Activated CD4-positive, alpha-beta T cell treated with anti-CD3 and anti-CD28 coated beads for 36 hours (primary cell): ENCODE measurements at regions not wholly inside any gene's neighbourhood (a gene's known extent, or its start where the extent isn't known, plus 50 kb on each side); places are given as distances from the start of the nearest gene placed in this dataset.

ENCODE experiments used
- ATAC-seq: fragments of 200-7000 bp; cut with Tn5 transposase; one replicate; pipeline ENCODE4 v1.10.0; 2021; ENCODE audit warnings: mild to moderate bottlenecking, moderate library complexity
- CTCF ChIA-PET: fragments of 350-600 bp; sonication (Branson Sonifier 250); formaldehyde crosslinking; loops from one replicate; lab custom pipeline; 2021; ENCODE audit warnings: antibody characterized with exemption; lab: Charles Lee
- POLR2A ChIA-PET: fragments of 350-600 bp; sonication (Branson Sonifier 250); formaldehyde crosslinking; loops from one replicate; lab custom pipeline; 2021; ENCODE audit warnings: antibody characterized with exemption, inconsistent platforms; lab: Charles Lee
- DNase-seq: peaks from one replicate; pipeline ENCODE4 v3.0.0-alpha.2; 2020
- H3K27ac Mint-ChIP-seq: one replicate; pipeline ENCODE4 v1.8.0; 2021; ENCODE audit warnings: mixed read lengths
- H3K27me3 Mint-ChIP-seq: one replicate; pipeline ENCODE4 v1.8.0; 2021; ENCODE audit warnings: mixed read lengths
- H3K36me3 Mint-ChIP-seq: one replicate; pipeline ENCODE4 v1.8.0; 2021; ENCODE audit warnings: low read depth, mixed read lengths
- H3K4me1 Mint-ChIP-seq: one replicate; pipeline ENCODE4 v1.8.0; 2021; ENCODE audit warnings: mixed read lengths
- H3K4me3 Mint-ChIP-seq: one replicate; pipeline ENCODE4 v1.8.0; 2021; ENCODE audit warnings: mild to moderate bottlenecking, moderate library complexity, mixed read lengths
- H3K9me3 Mint-ChIP-seq: one replicate; pipeline ENCODE4 v1.8.0; 2021; ENCODE audit warnings: low read depth, mixed read lengths
- intact Hi-C, 2 experiments: fragments of 100-400 bp; cut with DNase I in 1 of 2; cut with micrococcal nuclease in 1 of 2; formaldehyde crosslinking; loops; one replicate each; pipeline versions ENCODE4 v1.14.2 to v1.15.1; 2022 to 2024; cut with DNase I, micrococcal nuclease

DNA sequence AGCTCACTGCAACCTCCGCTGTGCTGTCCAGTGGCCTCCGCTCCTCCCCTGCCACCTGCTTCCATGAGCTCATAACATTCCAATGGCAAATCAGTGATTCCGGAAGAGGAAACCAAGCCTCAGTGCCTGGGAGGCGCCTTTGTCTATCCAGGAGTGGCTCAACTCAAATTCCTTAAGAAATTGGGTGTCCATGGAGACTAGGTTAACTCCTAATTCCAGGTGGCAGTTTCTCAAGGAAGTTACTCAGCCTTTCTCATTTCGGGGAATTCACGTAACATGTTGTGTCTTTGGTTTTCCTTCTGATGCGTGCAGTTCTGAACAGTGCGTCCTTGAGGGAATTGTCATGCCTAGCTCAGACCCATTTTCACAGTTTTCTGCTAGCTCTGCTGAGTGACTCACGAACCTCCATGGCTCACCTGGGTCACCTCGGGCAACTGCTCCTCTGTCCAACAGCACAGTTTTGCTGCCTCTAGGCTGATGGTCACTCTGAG, 89.9 kb upstream of the DSCAM start:
- Mint-ChIP-seq H3K4me3 (no peak overlapping the region), H3K27ac (no peak overlapping the region), H3K4me1 (no peaks in the 10 kb centered on the region), H3K9me3 (no peaks in the 10 kb centered on the region), H3K36me3 (no peaks in the 10 kb centered on the region), H3K27me3 (peaks cover 4% of the 10 kb centered on the region)
- POLR2A ChIA-PET, result no interaction called here
- intact Hi-C loops, result no loop called here
- ATAC-seq (no peak), DNase-seq (no peak)
- CTCF ChIA-PET, result no interaction called here

DNA sequence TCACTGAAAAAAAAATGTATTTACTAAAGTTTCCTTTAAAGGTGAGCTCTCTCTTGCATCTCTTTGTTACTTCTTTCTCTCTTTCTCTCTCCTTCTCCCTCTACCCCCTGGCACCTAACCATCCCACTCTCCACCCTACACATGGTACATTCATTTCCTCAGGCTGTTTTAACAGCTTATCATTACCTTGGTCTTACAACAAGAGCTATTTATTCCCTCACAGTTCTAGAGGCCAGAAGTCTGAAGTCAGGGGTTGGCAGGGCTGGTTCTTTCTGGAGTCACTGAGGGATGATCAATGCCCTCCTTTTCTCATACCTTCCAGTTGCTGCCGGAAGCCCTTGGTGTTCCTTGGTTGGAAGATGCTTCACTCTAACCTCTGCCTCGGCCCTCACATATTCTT, 91.1 kb upstream of the DSCAM start:
- Mint-ChIP-seq H3K4me3 (no peak overlapping the region), H3K36me3 (no peaks in the 10 kb centered on the region), H3K9me3 (no peaks in the 10 kb centered on the region), H3K27me3 (peaks cover 4% of the 10 kb centered on the region), H3K27ac (no peak overlapping the region), H3K4me1 (no peaks in the 10 kb centered on the region)
- CTCF ChIA-PET, result no interaction called here
- POLR2A ChIA-PET, result no interaction called here
- ATAC-seq, result no peak
- DNase-seq, result no peak
- intact Hi-C loops, result no loop called here

DNA sequence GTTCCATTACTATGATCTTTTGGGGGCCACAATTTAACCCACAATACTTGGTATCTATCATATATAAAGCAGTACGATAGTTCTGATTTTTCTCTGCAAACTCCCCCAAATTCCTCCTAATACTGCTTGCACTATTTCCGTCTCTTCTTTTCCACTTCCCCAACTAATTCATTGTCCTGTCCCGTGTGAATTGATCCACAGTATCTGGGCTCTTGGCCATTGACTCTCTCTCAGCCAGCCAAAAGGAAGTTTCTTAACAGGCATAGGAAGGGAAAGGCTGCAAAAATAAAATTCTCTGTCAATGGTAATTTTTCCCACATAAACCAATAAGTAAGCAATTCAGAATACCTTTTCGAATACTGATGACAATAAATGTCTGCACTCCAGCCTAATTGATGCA, 91.7 kb upstream of the DSCAM start:
- Mint-ChIP-seq H3K36me3 (no peaks in the 10 kb centered on the region), H3K9me3 (no peaks in the 10 kb centered on the region), H3K4me1 (no peaks in the 10 kb centered on the region), H3K27ac (no peak overlapping the region), H3K27me3 (peaks cover 4% of the 10 kb centered on the region), H3K4me3 (no peak overlapping the region)
- ATAC-seq (no peak), DNase-seq (no peak)
- CTCF ChIA-PET, result no interaction called here
- POLR2A ChIA-PET, result no interaction called here
- intact Hi-C loops, result no loop called here

DNA sequence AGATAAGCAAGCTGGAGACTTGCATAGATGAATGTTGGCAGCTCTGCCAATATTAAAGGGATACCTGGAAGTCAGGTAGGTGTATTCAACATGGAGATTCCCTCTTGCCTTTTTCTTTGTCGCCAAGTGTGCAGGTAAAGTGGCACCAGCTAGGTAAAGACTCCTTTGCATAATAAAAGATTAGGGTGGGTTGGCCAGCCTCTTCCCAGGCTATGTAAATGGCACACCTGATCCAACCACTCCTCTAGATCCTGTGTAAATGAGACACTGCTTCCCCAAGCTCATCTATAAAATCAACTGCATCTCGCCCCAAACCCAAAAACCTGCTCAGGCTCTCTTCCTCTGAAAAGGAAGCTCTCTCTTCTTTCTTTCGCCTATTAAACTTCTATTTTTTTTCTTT, 100.8 kb upstream of the DSCAM start:
- no peaks in the 10 kb centered on the region for H3K27me3 Mint-ChIP-seq
- DNase-seq (no peak), ATAC-seq (no peak)
- intact Hi-C loops, result no loop called here
- POLR2A ChIA-PET, result no interaction called here
- no peaks in the 10 kb centered on the region for H3K9me3 Mint-ChIP-seq
- CTCF ChIA-PET, result no interaction called here
- no peak overlapping the region for H3K27ac Mint-ChIP-seq
- no peaks in the 10 kb centered on the region for H3K36me3 Mint-ChIP-seq
- H3K4me1 Mint-ChIP-seq, result no peaks in the 10 kb centered on the region
- no peak overlapping the region for H3K4me3 Mint-ChIP-seq

DNA sequence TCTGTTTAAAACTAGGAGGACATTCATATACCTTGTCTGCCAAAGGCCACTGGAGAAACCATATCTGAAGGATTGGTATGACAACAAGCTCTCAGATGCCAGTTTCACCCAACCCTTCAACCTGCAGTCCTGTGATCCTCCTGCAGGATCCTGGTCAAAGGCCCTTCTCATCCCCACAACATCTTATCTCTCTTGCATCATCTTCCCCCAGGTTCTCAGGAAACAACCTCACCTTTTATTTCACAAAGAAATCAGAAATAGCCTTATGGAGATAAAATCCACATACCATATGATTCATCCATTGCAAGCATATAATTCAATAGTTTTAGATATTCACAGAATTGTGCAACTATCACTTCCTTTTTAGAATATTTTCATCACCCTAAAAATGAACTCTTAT, 104.0 kb upstream of the DSCAM start:
- intact Hi-C loops, result no loop called here

DNA sequence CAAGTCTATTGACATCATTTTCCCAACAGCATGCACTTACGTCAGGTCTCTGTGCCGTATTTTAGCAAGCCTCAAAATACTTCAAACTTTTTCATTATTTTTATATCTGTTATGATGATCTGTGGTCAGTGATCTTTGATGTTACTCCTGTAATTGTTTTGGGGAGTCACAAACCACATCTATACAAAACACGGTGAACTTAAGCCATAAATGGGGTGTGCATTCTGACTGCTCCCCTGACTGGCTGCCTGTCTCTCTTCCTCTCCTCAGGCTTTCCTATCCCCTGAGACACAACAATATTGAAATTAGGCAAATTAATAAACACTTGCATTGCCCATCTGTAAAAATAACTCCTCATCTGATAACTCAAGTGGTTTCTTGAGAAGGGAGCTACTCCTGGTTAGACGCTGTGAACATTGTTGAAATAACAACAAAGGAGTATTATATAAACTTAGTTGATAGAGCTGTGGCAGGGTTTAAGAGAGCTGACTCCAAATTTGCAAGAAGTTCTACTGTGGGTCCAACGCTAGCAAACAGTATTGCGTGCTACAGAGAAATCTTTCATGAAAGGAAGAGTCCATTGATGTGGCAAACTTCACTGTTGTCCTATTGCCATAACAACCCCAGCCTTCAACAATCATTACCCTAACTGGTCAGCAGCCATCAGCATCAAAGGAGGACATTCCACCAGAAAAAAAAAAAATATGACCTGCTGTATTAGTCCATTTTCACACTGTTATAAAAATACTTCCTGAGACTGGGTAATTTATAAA, 105.8 kb upstream of the DSCAM start:
- intact Hi-C loops, result no loop called here

More for the DNA sequence above, 104.0 kb upstream of the DSCAM start:
- POLR2A ChIA-PET, result no interaction called here
- CTCF ChIA-PET, result no interaction called here
- Mint-ChIP-seq H3K27me3 (no peaks in the 10 kb centered on the region), H3K4me3 (no peak overlapping the region), H3K27ac (no peak overlapping the region), H3K9me3 (no peaks in the 10 kb centered on the region), H3K4me1 (no peaks in the 10 kb centered on the region), H3K36me3 (no peaks in the 10 kb centered on the region)
- no peak for DNase-seq
- ATAC-seq, result no peak

DNA sequence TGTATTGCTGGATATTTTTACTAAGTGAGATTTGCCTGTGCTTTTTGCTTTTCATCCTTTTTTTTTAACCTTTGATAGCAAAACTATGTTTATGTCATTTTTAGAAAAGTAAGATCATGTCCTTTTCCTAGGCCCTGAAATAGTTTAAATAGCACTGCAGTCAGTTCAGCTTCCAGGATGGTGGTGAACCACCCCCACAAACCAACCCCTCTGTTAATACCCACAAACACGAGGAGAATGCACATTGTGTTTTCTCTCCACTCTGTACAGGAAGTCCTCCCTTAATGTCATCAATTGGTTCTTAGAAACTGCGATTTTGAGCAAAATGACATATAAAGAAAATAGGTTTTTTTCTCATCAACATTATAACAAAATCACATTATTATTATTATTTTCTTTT, 117.7 kb upstream of the DSCAM start:
- Mint-ChIP-seq H3K4me3 (no peak overlapping the region), H3K27ac (no peak overlapping the region), H3K4me1 (no peaks in the 10 kb centered on the region), H3K9me3 (peaks cover 2% of the 10 kb centered on the region), H3K36me3 (no peaks in the 10 kb centered on the region), H3K27me3 (peaks cover 11% of the 10 kb centered on the region)
- intact Hi-C loops, result no loop called here
- no peak for ATAC-seq
- no peak for DNase-seq
- CTCF ChIA-PET, result no interaction called here
- POLR2A ChIA-PET, result no interaction called here

More for the DNA sequence above, 105.8 kb upstream of the DSCAM start:
- Mint-ChIP-seq H3K27ac (no peak overlapping the region), H3K9me3 (no peaks in the 10 kb centered on the region), H3K36me3 (no peaks in the 10 kb centered on the region), H3K4me1 (no peaks in the 10 kb centered on the region), H3K4me3 (no peak overlapping the region), H3K27me3 (no peaks in the 10 kb centered on the region)
- ChIA-PET CTCF (no interaction called here), POLR2A (no interaction called here)
- ATAC-seq (no peak), DNase-seq (no peak)

DNA sequence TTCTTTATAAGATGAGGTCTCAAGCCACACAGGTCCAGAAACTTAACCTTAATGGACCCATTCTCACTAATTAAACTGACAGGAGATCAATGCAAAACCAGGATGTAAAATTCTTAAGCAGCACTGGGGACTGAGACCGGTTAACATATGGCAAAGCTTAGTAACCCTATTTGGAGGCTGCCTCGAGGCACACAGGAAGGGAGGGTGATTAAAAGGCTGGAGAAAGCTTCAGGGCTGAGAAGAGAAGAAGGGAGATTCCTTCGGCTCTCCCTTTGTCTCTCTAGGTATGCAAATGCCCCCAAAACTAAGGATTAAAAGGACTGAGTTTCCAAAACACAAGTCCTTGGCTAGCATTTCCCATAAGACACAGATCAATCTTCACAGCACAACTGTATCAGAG, 120.8 kb upstream of the DSCAM start:
- no peak overlapping the region for H3K4me3 Mint-ChIP-seq
- H3K9me3 Mint-ChIP-seq, result no peaks in the 10 kb centered on the region
- H3K27me3 Mint-ChIP-seq, result peaks cover 14% of the 10 kb centered on the region
- CTCF ChIA-PET, result interaction anchor here (1.2 kb wide), 1 partner anchor 27 kb away, joined by 4 read pairs; no protein-coding TSS in a partner anchor
- H3K4me1 Mint-ChIP-seq, result no peaks in the 10 kb centered on the region
- POLR2A ChIA-PET, result no interaction called here
- ATAC-seq (no peak), DNase-seq (no peak)
- H3K36me3 Mint-ChIP-seq, result no peaks in the 10 kb centered on the region
- no peak overlapping the region for H3K27ac Mint-ChIP-seq
- intact Hi-C loops, result no loop called here

DNA sequence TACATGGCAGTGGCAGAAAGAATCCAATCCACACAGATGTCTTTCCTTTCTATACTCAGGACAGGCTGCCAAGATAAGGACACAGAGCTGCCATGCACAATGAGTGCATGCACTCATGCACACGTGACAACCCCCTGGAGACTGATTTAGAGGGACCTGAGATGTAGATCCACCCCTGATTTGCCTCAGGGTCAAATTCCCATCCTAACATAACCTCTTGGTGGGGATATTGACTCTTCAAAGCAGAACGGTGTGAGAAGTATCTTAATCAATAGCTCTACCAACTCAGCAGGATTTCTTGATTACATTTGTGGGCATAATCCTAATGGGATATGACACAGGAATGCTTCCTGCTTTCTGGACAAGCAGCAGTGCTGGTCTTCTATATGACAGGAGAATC, 125.2 kb upstream of the DSCAM start:
- Mint-ChIP-seq H3K4me3 (no peak overlapping the region), H3K27me3 (peaks cover 10% of the 10 kb centered on the region), H3K4me1 (no peaks in the 10 kb centered on the region), H3K9me3 (peaks cover 2% of the 10 kb centered on the region), H3K36me3 (no peaks in the 10 kb centered on the region), H3K27ac (no peak overlapping the region)
- no peak for ATAC-seq
- ChIA-PET POLR2A (no interaction called here), CTCF (interaction anchor here (1.2 kb wide), 1 partner anchor 10 kb away, joined by 3 read pairs; no protein-coding TSS in a partner anchor)
- intact Hi-C loops, result no loop called here
- no peak for DNase-seq

DNA sequence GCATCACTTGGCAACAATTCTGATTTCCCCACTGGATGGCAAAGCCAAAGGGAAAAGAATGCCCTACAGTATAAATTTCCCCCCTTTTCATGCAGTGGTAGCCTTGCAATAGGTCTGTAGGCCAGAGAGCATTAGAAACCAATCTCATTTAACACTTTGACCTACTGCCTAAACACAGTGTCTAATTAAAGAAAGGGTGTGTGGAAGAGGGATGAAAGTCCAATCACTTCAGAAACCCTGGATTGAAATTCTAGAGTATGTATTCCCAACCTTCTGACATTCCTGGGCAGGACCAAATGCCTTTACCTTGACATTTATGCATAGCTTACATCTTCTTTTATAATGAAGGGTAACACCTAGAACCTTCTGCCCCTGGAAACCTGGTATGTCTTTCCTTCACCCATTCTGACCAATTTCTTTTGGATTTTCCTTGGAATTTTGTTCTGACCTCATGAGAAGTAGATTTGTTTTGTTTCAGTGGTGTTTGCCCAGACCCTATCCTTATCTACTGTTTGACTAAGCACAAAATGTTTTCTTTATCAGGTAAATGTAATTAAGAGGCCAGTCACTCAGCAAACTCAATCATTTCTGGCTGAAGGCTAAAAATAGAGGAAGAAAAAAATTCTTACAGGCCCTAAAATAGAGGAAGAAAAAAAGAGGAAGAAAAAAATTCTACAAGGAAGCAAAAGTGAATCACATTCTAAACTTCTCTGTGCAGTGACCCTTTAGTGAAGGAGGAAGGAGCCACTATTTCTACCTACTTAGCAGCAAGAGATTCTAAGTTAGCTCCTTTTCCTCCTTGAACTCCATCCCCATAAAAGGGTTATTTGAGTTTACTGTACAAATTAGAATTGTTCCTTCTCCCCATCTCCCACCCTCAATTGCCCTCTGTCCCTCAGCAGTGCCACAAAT, 129.5 kb upstream of the DSCAM start:
- no peak for DNase-seq
- Mint-ChIP-seq H3K27ac (no peak overlapping the region), H3K36me3 (no peaks in the 10 kb centered on the region), H3K9me3 (peaks cover 10% of the 10 kb centered on the region), H3K27me3 (peaks cover 6% of the 10 kb centered on the region), H3K4me3 (no peak overlapping the region), H3K4me1 (no peaks in the 10 kb centered on the region)
- ATAC-seq, result no peak
- ChIA-PET POLR2A (no interaction called here), CTCF (interaction anchor here (0.6 kb wide), 1 partner anchor 9 kb away, joined by 3 read pairs; no protein-coding TSS in a partner anchor)
- intact Hi-C loops, result no loop called here

DNA sequence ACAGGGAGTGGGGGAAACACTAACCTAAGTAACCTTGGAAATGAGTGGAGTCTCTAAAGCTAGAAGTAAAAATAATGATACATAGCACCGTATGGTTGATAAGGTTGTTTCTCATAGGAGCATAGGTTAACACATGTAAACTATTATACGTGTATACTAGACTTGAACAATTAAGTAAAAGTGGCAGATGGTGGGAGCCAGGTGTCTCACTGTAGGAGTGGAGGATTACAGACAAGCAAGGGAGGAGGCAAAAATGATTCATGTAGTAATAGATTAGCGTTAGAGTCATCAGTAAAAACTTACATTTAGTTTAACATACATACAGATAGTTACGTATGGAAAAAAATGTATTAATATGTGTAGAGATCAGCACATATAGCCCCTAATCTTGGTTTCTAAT, 138.4 kb upstream of the DSCAM start:
- CTCF ChIA-PET, result no interaction called here
- Mint-ChIP-seq H3K9me3 (peaks cover 6% of the 10 kb centered on the region), H3K36me3 (no peaks in the 10 kb centered on the region), H3K27ac (no peak overlapping the region), H3K4me1 (no peaks in the 10 kb centered on the region), H3K4me3 (no peak overlapping the region), H3K27me3 (no peaks in the 10 kb centered on the region)
- DNase-seq, result no peak
- ATAC-seq, result no peak
- intact Hi-C loops, result loop anchor here in 1 of 2 experiments (5.0 kb wide), 1 partner anchor 157 kb away; no protein-coding TSS in a partner anchor
- POLR2A ChIA-PET, result no interaction called here
